ENCODE measurements at regions not wholly inside any gene's neighbourhood (a gene's known extent, or its start where the extent isn't known, plus 50 kb on each side); places are given as distances from the start of the nearest gene placed in this dataset.

GRCh38 chr3:118485693-118486092 lies 549.0 kb downstream of the IGSF11 start:
- H3K4me1 ChIP-seq (ENCODE audit: control insufficient read depth in 1 of 2, insufficient read depth in 2 of 2, low read length in 2 of 2) = no peaks in the 10 kb centered on the region
- no peak overlapping the region for H2AK5ac ChIP-seq (ENCODE audit: low read length)
- H3K4me3 ChIP-seq (ENCODE audit: low read depth, low read length) = no peak overlapping the region
- H2BK12ac ChIP-seq (ENCODE audit: low read length) = no peak overlapping the region
- H4K8ac ChIP-seq (ENCODE audit: low read depth, low read length) = no peak overlapping the region
- no peaks in the 10 kb centered on the region for H3K9me3 ChIP-seq (ENCODE audit: insufficient read depth, low read depth, low read length)
- no peak overlapping the region for H3K27ac ChIP-seq (ENCODE audit: low read depth, low read length)
- H3K79me2 ChIP-seq (ENCODE audit: control insufficient read depth, insufficient read depth, low read length, poor library complexity) = no peaks in the 10 kb centered on the region
- no peak overlapping the region for H4K12ac ChIP-seq (ENCODE audit: low read depth, low read length)
- no peak overlapping the region for H2BK120ac ChIP-seq (ENCODE audit: insufficient read depth, low read length, poor library complexity)
- H3K79me1 ChIP-seq (ENCODE audit: low read length) = no peaks in the 10 kb centered on the region
- no CpG with 5 or more reads among the region's 5 CpGs for WGBS (ENCODE audit: extremely low coverage, insufficient coverage, insufficient read length)
- no peak overlapping the region for H3K18ac ChIP-seq (ENCODE audit: low read length)
- no peak overlapping the region for H3K9ac ChIP-seq (ENCODE audit: low read length)
- no peaks in the 10 kb centered on the region for H3K36me3 ChIP-seq (ENCODE audit: control insufficient read depth in 1 of 2, insufficient read depth in 2 of 2, low read length in 2 of 2)
- H2AFZ ChIP-seq (ENCODE audit: insufficient read depth, low read length, poor library complexity) = no peak overlapping the region
- no peak overlapping the region for H2BK5ac ChIP-seq (ENCODE audit: low read depth, low read length, poor library complexity)
- no peak for DNase-seq
- H3K27me3 ChIP-seq (ENCODE audit: insufficient read depth, low read length) = no peaks in the 10 kb centered on the region
- H3K23ac ChIP-seq (ENCODE audit: low read length) = no peak overlapping the region
- no peak overlapping the region for H3K14ac ChIP-seq (ENCODE audit: low read length)
- no peak overlapping the region for H4K91ac ChIP-seq (ENCODE audit: low read depth, low read length)
- no peak overlapping the region for H3K4ac ChIP-seq (ENCODE audit: low read depth, low read length)
- no peak overlapping the region for H3K4me2 ChIP-seq (ENCODE audit: low read length)

- H4K12ac ChIP-seq (ENCODE audit: low read depth, low read length) = no peak overlapping the region
- H3K4me1 ChIP-seq (ENCODE audit: control insufficient read depth in 1 of 2, insufficient read depth in 2 of 2, low read length in 2 of 2) = no peaks in the 10 kb centered on the region
- H3K4ac ChIP-seq (ENCODE audit: low read depth, low read length) = no peak overlapping the region
- H3K9ac ChIP-seq (ENCODE audit: low read length) = no peak overlapping the region
- no peak overlapping the region for H2BK5ac ChIP-seq (ENCODE audit: low read depth, low read length, poor library complexity)
- no peak overlapping the region for H2AK5ac ChIP-seq (ENCODE audit: low read length)
- H2BK12ac ChIP-seq (ENCODE audit: low read length) = no peak overlapping the region
- H3K14ac ChIP-seq (ENCODE audit: low read length) = no peak overlapping the region
- H2AFZ ChIP-seq (ENCODE audit: insufficient read depth, low read length, poor library complexity) = no peak overlapping the region
- no peak overlapping the region for H3K23ac ChIP-seq (ENCODE audit: low read length)
- no CpG with 5 or more reads among the region's 2 CpGs for WGBS (ENCODE audit: extremely low coverage, insufficient coverage, insufficient read length)
- H3K27ac ChIP-seq (ENCODE audit: low read depth, low read length) = no peak overlapping the region
- no peak overlapping the region for H3K4me2 ChIP-seq (ENCODE audit: low read length)
- DNase-seq = no peak
- no peak overlapping the region for H4K91ac ChIP-seq (ENCODE audit: low read depth, low read length)
- H3K4me3 ChIP-seq (ENCODE audit: low read depth, low read length) = no peak overlapping the region
- no peak overlapping the region for H3K18ac ChIP-seq (ENCODE audit: low read length)
- H3K36me3 ChIP-seq (ENCODE audit: control insufficient read depth in 1 of 2, insufficient read depth in 2 of 2, low read length in 2 of 2) = peaks cover 0 to 2% of the 10 kb centered on the region in 2 experiments
- H3K79me1 ChIP-seq (ENCODE audit: low read length) = no peaks in the 10 kb centered on the region
- no peak overlapping the region for H4K8ac ChIP-seq (ENCODE audit: low read depth, low read length)
- H3K27me3 ChIP-seq (ENCODE audit: insufficient read depth, low read length) = no peaks in the 10 kb centered on the region
- H2BK120ac ChIP-seq (ENCODE audit: insufficient read depth, low read length, poor library complexity) = no peak overlapping the region
- H3K79me2 ChIP-seq (ENCODE audit: control insufficient read depth, insufficient read depth, low read length, poor library complexity) = no peaks in the 10 kb centered on the region
- no peaks in the 10 kb centered on the region for H3K9me3 ChIP-seq (ENCODE audit: insufficient read depth, low read depth, low read length)
Observed at GRCh38 chr3:118487734-118488133, 546.9 kb downstream of the IGSF11 start.

- Histone ChIP-seq H4K8ac (ENCODE audit: low read depth, low read length) (no peak overlapping the region), H4K12ac (ENCODE audit: low read depth, low read length) (no peak overlapping the region), H2BK120ac (ENCODE audit: insufficient read depth, low read length, poor library complexity) (no peak overlapping the region), H3K4me1 (ENCODE audit: control insufficient read depth in 1 of 2, insufficient read depth in 2 of 2, low read length in 2 of 2) (no peaks in the 10 kb centered on the region), H2BK12ac (ENCODE audit: low read length) (no peak overlapping the region), H3K18ac (ENCODE audit: low read length) (no peak overlapping the region), H3K23ac (ENCODE audit: low read length) (no peak overlapping the region), H4K91ac (ENCODE audit: low read depth, low read length) (no peak overlapping the region), H3K27ac (ENCODE audit: low read depth, low read length) (no peak overlapping the region), H3K36me3 (ENCODE audit: control insufficient read depth in 1 of 2, insufficient read depth in 2 of 2, low read length in 2 of 2) (peaks cover 0 to 2% of the 10 kb centered on the region in 2 experiments), H3K4me3 (ENCODE audit: low read depth, low read length) (no peak overlapping the region), H3K79me2 (ENCODE audit: control insufficient read depth, insufficient read depth, low read length, poor library complexity) (no peaks in the 10 kb centered on the region), H3K79me1 (ENCODE audit: low read length) (no peaks in the 10 kb centered on the region), H3K14ac (ENCODE audit: low read length) (no peak overlapping the region), H3K4me2 (ENCODE audit: low read length) (no peak overlapping the region), H2AK5ac (ENCODE audit: low read length) (no peak overlapping the region), H3K4ac (ENCODE audit: low read depth, low read length) (no peak overlapping the region), H3K9ac (ENCODE audit: low read length) (no peak overlapping the region), H3K9me3 (ENCODE audit: insufficient read depth, low read depth, low read length) (no peaks in the 10 kb centered on the region), H2BK5ac (ENCODE audit: low read depth, low read length, poor library complexity) (no peak overlapping the region), H2AFZ (ENCODE audit: insufficient read depth, low read length, poor library complexity) (no peak overlapping the region), H3K27me3 (ENCODE audit: insufficient read depth, low read length) (no peaks in the 10 kb centered on the region)
- DNase-seq = no peak
- no CpG with 5 or more reads among the region's 3 CpGs for WGBS (ENCODE audit: extremely low coverage, insufficient coverage, insufficient read length)
Observed at GRCh38 chr3:118488732-118489131, 545.9 kb downstream of the IGSF11 start.

GRCh38 chr3:118495206-118495605 lies 539.4 kb downstream of the IGSF11 start:
- Histone ChIP-seq H2AK5ac (ENCODE audit: low read length) (no peak overlapping the region), H3K14ac (ENCODE audit: low read length) (no peak overlapping the region), H3K9me3 (ENCODE audit: insufficient read depth, low read depth, low read length) (no peaks in the 10 kb centered on the region), H3K4me3 (ENCODE audit: low read depth, low read length) (no peak overlapping the region), H2BK12ac (ENCODE audit: low read length) (no peak overlapping the region), H3K9ac (ENCODE audit: low read length) (no peak overlapping the region), H2BK5ac (ENCODE audit: low read depth, low read length, poor library complexity) (no peak overlapping the region), H4K91ac (ENCODE audit: low read depth, low read length) (no peak overlapping the region), H3K27me3 (ENCODE audit: insufficient read depth, low read length) (no peaks in the 10 kb centered on the region), H4K12ac (ENCODE audit: low read depth, low read length) (no peak overlapping the region), H3K79me2 (ENCODE audit: control insufficient read depth, insufficient read depth, low read length, poor library complexity) (no peaks in the 10 kb centered on the region), H3K36me3 (ENCODE audit: control insufficient read depth in 1 of 2, insufficient read depth in 2 of 2, low read length in 2 of 2) (peaks cover 0 to 2% of the 10 kb centered on the region in 2 experiments), H4K8ac (ENCODE audit: low read depth, low read length) (no peak overlapping the region), H3K27ac (ENCODE audit: low read depth, low read length) (no peak overlapping the region), H3K79me1 (ENCODE audit: low read length) (no peaks in the 10 kb centered on the region), H3K4ac (ENCODE audit: low read depth, low read length) (no peak overlapping the region), H2AFZ (ENCODE audit: insufficient read depth, low read length, poor library complexity) (no peak overlapping the region), H3K4me1 (ENCODE audit: control insufficient read depth in 1 of 2, insufficient read depth in 2 of 2, low read length in 2 of 2) (no peaks in the 10 kb centered on the region), H3K4me2 (ENCODE audit: low read length) (no peak overlapping the region), H3K18ac (ENCODE audit: low read length) (no peak overlapping the region), H2BK120ac (ENCODE audit: insufficient read depth, low read length, poor library complexity) (no peak overlapping the region), H3K23ac (ENCODE audit: low read length) (no peak overlapping the region)
- no CpG with 5 or more reads among the region's 2 CpGs for WGBS (ENCODE audit: extremely low coverage, insufficient coverage, insufficient read length)
- DNase-seq = no peak

Measured in trophoblast cell (in vitro differentiated cells and primary cell).